PC-3 (cell line): ENCODE measurements at regions not wholly inside any gene's neighbourhood (a gene's known extent, or its start where the extent isn't known, plus 50 kb on each side); places are given as distances from the start of the nearest gene placed in this dataset.

Experiments
- EZH2 ChIP-seq: fragments of 300-600 bp; sonication (generic); IDR thresholded peaks from one replicate; pipeline ENCODE4 v1.6.1; 2017; ENCODE audit warnings: antibody characterized with exemption, mild to moderate bottlenecking, low read length; ENCODE audit not compliant: unreplicated experiment
- TF ChIP-seq, protein P1 (sequence below): fragments of 300-600 bp; sonication (generic); conservative IDR thresholded peaks from 2 replicates; pipeline ENCODE4 v1.5.1; 2017; ENCODE audit warnings: antibody characterized with exemption, low read depth, mild to moderate bottlenecking, low read length

DNA sequence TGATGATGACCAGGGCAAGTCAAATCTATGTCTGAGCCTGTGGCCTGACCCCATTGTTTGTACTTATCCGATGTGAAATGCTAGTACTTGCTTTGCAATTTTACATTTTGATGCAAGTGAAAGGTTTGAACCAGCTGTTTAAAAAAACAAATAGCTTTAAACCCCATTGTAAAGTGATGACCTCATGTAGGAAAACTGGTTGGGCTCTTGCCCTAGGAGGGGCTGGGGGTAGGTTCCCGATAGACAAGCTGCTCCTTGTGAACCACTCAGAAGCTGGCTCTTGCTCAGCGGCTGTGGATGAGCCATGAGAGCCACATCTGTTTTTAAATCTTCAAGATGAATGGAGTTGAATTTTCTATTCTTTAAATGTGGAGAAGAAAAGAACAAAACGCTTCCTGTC lies 185.3 kb downstream of the WDR11 start:
- TF ChIP-seq, protein P1, sequence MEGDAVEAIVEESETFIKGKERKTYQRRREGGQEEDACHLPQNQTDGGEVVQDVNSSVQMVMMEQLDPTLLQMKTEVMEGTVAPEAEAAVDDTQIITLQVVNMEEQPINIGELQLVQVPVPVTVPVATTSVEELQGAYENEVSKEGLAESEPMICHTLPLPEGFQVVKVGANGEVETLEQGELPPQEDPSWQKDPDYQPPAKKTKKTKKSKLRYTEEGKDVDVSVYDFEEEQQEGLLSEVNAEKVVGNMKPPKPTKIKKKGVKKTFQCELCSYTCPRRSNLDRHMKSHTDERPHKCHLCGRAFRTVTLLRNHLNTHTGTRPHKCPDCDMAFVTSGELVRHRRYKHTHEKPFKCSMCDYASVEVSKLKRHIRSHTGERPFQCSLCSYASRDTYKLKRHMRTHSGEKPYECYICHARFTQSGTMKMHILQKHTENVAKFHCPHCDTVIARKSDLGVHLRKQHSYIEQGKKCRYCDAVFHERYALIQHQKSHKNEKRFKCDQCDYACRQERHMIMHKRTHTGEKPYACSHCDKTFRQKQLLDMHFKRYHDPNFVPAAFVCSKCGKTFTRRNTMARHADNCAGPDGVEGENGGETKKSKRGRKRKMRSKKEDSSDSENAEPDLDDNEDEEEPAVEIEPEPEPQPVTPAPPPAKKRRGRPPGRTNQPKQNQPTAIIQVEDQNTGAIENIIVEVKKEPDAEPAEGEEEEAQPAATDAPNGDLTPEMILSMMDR, result no peak
- TF ChIP-seq EZH2, result no peak
